ENCODE measurements at regions not wholly inside any gene's neighbourhood (a gene's known extent, or its start where the extent isn't known, plus 50 kb on each side); places are given as distances from the start of the nearest gene placed in this dataset.

DNA sequence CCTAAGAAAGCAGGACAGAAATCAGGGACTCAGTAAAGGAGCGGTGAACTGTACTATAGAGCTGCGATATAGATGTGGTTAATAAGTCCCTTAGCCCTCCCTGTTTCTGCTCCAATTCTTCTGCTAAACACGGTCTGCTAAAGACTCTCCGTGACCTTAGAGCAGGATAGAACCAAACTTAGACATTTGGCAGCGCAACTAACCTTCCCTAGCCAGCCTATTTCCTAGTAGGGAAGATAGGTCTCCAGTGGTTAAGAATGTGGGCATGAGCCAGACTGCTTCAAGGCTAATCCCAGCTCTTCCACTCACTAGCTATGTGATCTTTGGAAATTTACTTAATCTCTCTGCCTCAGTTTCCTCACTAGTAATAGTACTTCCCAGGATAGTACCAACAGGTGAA is 193.6 kb upstream of the IL12A start:
- TF ChIP-seq POLR2A (IDR thresholded peaks at IDR 0.05) (no peak), EP300 (IDR thresholded peaks at IDR 0.05) (no peak)
- TF ChIP-seq, protein P1, sequence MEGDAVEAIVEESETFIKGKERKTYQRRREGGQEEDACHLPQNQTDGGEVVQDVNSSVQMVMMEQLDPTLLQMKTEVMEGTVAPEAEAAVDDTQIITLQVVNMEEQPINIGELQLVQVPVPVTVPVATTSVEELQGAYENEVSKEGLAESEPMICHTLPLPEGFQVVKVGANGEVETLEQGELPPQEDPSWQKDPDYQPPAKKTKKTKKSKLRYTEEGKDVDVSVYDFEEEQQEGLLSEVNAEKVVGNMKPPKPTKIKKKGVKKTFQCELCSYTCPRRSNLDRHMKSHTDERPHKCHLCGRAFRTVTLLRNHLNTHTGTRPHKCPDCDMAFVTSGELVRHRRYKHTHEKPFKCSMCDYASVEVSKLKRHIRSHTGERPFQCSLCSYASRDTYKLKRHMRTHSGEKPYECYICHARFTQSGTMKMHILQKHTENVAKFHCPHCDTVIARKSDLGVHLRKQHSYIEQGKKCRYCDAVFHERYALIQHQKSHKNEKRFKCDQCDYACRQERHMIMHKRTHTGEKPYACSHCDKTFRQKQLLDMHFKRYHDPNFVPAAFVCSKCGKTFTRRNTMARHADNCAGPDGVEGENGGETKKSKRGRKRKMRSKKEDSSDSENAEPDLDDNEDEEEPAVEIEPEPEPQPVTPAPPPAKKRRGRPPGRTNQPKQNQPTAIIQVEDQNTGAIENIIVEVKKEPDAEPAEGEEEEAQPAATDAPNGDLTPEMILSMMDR (IDR thresholded peaks at IDR 0.05), result no peak
